ENCODE measurements at regions not wholly inside any gene's neighbourhood (a gene's known extent, or its start where the extent isn't known, plus 50 kb on each side); places are given as distances from the start of the nearest gene placed in this dataset.

DNA sequence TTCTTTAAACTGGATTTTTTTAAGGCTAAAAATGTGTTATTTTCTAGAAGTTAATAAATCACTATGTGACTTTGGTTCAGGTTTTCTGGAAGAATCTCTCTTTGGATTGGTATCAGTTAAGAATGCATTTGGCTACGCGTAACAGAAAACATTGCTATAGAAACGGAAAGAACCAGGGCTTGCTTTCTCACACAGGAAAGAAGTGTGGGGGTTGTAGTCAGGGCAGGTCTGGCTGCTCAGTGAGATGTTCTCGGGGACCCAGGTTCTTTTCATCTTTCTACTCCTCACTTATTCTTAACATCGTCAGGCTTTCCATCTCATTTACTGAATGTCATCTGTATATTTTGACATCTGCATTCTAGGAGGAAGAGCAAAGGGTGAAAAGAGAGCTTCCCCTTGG lies 191.4 kb downstream of the ZBTB18 start:
- Mint-ChIP-seq H3K9me3 (peaks cover 2% of the 10 kb centered on the region), H3K4me1 (peaks cover 22% of the 10 kb centered on the region), H3K27me3 (no peaks in the 10 kb centered on the region), H3K36me3 (ENCODE audit: low read depth) (no peaks in the 10 kb centered on the region), H3K4me3 (no peak overlapping the region), H3K27ac (peak overlapping the region; percentile 34)
- ChIA-PET POLR2A (no interaction called here), CTCF (interaction anchor here (1.0 to 1.8 kb wide), 2 partner anchors 11 to 887 kb away, joined by 3 to 6 read pairs; no protein-coding TSS in a partner anchor)
- DNase-seq, result no peak

DNA sequence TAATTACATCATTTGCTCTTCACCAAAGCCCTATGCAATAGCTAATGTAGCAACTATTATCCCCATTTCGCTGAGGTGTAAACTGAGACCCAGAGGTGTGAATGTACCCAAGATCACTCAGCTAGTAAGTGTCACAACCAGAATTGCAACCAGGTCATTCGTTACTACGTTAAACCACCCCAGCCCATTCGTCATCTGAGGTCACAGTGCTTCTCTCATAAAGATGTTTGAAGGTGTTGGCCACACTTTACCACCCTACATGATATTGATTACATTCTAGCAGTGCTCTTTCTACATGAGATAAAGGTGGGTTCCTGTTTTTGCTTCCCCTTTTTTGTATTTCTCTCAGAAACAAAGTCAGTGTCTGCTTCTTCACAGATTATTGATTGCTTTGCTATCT lies 195.3 kb downstream of the ZBTB18 start:
- no peak overlapping the region for H3K4me3 Mint-ChIP-seq
- H3K27me3 Mint-ChIP-seq, result no peaks in the 10 kb centered on the region
- ChIA-PET CTCF (interaction anchor here (0.5 kb wide), 1 partner anchor 922 kb away, joined by 5 read pairs; no protein-coding TSS in a partner anchor), POLR2A (no interaction called here)
- H3K9me3 Mint-ChIP-seq, result peaks cover 2% of the 10 kb centered on the region
- H3K36me3 Mint-ChIP-seq (ENCODE audit: low read depth), result no peaks in the 10 kb centered on the region
- H3K4me1 Mint-ChIP-seq, result peaks cover 8% of the 10 kb centered on the region
- DNase-seq, result no peak
- H3K27ac Mint-ChIP-seq, result no peak overlapping the region

DNA sequence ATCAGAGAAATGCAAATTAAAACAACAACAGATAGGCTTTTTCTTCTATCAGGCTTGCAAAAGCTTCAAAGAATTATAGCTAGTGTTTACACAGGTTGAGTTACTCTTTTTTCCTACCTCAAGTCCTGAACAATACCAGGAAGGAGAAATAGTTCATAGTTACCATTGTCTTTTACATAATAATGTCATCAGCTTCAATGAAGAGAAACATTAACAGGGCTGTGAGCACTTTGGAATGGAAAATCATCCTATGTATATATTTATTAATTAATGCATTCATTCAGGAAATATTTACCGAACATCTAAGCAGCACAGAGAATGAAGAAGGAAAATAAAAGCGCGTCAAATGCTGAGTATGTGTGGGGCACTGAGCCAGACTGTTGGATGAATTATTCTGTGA lies 197.3 kb downstream of the ZBTB18 start:
- ChIA-PET POLR2A (no interaction called here), CTCF (interaction anchor here (1.0 kb wide), 1 partner anchor 91 kb away, joined by 3 read pairs; no protein-coding TSS in a partner anchor)
- Mint-ChIP-seq H3K4me1 (no peaks in the 10 kb centered on the region), H3K27me3 (no peaks in the 10 kb centered on the region), H3K36me3 (ENCODE audit: low read depth) (no peaks in the 10 kb centered on the region), H3K4me3 (no peak overlapping the region), H3K27ac (no peak overlapping the region), H3K9me3 (peaks cover 2% of the 10 kb centered on the region)
- no peak for DNase-seq

DNA sequence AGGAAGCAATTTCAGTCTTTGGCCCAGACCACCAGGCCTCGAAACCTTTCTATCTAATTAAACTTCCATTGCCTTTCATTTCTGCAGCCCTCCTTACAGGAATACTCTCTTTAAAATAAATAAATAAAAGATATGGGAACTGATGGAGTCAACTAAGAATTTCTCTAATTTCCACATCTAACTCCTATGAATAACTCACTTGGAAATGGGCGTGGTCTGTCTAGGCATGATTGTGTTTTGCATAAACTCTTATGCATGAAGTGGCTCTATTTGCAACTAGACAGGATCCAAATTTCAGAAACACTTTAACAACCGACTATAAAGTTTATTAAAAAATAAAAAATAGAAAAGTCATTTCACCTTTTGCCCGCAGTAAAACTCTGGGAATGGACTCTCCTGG lies 199.5 kb downstream of the ADSS2 start:
- POLR2A ChIA-PET, result no interaction called here
- no peak overlapping the region for H3K27ac Mint-ChIP-seq

DNA sequence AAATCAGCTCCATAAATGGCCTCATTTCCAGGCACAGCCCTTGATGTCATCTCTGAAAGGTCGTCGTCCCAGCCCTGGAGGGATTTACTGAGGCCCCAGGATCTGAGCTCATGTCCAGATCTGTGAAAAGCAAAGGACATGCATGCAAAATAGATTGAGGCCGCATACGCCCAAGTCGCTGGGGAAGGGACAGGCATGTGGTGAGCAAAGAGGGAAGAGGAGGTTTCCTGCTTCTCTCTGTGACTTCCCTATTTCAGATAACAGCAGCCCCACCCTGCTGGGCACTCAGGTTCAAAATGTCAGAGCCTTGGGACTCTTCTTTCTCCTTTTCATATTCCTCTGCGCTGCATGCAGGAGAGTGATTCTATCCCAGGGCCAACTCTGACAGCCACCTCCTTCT lies 197.2 kb downstream of the ADSS2 start:
- DNase-seq, result no peak
- Mint-ChIP-seq H3K4me3 (no peak overlapping the region), H3K27ac (no peak overlapping the region), H3K9me3 (no peaks in the 10 kb centered on the region), H3K27me3 (no peaks in the 10 kb centered on the region), H3K36me3 (ENCODE audit: low read depth) (no peaks in the 10 kb centered on the region), H3K4me1 (peaks cover 7% of the 10 kb centered on the region)
- CTCF ChIA-PET, result interaction anchor here (0.6 to 2.0 kb wide), 2 partner anchors 11 to 571 kb away, joined by 5 to 6 read pairs; no protein-coding TSS in a partner anchor
- POLR2A ChIA-PET, result no interaction called here

More for the DNA sequence above, 199.5 kb downstream of the ADSS2 start:
- H3K36me3 Mint-ChIP-seq (ENCODE audit: low read depth), result no peaks in the 10 kb centered on the region
- CTCF ChIA-PET, result no interaction called here
- H3K27me3 Mint-ChIP-seq, result no peaks in the 10 kb centered on the region
- peaks cover 7% of the 10 kb centered on the region for H3K4me1 Mint-ChIP-seq
- DNase-seq, result no peak
- H3K4me3 Mint-ChIP-seq, result no peak overlapping the region
- H3K9me3 Mint-ChIP-seq, result no peaks in the 10 kb centered on the region

DNA sequence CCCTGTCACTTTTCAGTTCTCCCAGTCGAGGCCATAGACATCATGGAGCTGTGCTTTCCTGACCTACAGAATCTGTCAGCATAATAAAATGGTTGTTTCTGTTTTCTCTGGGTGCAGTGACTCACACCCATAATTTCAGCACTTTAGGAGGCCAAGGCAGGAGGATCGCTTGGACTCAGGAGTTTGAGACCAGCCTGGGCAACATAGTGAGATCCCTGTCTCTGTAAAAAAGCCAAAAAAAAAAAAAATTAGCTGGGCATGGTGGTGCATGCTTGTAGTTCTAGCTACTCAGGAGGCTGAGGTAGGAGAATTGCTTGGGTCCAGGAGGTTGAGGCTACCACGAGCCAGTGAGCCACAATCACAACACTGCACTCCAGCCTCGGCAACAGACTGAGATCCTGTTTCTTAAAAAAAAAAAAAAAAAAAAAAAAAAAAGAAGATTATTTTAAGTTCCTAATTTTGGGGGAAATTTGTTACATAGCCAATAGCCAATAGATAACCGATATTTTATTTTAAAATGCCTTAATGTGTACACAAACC lies 196.2 kb downstream of the ADSS2 start:
- Mint-ChIP-seq H3K27me3 (no peaks in the 10 kb centered on the region), H3K36me3 (ENCODE audit: low read depth) (no peaks in the 10 kb centered on the region), H3K27ac (no peak overlapping the region), H3K4me3 (no peak overlapping the region), H3K9me3 (no peaks in the 10 kb centered on the region), H3K4me1 (peaks cover 7% of the 10 kb centered on the region)
- POLR2A ChIA-PET, result no interaction called here
- CTCF ChIA-PET, result interaction anchor here (0.6 kb wide), 2 partner anchors 706 to 740 kb away, joined by 3 read pairs; no protein-coding TSS in a partner anchor
- no peak for DNase-seq

DNA sequence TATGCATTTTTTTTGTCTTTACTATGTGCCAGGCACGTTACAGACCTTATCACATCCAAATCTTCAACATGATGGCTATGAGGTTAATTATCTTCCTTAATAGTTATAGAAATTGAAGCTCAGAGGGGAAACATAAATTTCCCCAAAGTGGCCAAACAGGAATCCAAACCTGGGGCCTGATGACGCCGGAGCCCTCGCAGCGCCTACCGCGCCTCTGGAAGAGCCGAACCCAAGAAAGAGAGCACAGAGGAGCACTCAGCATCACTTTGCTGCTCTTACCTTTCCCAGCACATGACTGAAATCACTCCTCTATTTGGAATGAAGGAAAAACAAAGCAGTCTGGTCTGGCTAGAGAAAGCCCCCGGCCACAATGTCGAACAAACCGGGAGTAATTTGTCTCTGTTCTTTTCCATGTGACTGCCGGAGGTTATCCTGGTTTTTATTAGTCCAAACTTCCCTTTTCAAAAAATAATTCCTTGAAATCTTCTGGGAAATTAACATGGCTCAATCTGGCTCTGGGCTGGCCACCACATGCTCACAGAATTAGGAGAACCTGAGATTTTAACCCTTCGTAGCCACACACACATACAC lies 195.5 kb downstream of the ADSS2 start:
- Mint-ChIP-seq H3K9me3 (no peaks in the 10 kb centered on the region), H3K27ac (no peak overlapping the region), H3K4me3 (no peak overlapping the region), H3K27me3 (no peaks in the 10 kb centered on the region), H3K4me1 (peaks cover 7% of the 10 kb centered on the region), H3K36me3 (ENCODE audit: low read depth) (no peaks in the 10 kb centered on the region)
- DNase-seq, result no peak
- ChIA-PET CTCF (interaction anchor here (0.6 kb wide), 2 partner anchors 705 to 740 kb away, joined by 3 read pairs; no protein-coding TSS in a partner anchor), POLR2A (no interaction called here)

DNA sequence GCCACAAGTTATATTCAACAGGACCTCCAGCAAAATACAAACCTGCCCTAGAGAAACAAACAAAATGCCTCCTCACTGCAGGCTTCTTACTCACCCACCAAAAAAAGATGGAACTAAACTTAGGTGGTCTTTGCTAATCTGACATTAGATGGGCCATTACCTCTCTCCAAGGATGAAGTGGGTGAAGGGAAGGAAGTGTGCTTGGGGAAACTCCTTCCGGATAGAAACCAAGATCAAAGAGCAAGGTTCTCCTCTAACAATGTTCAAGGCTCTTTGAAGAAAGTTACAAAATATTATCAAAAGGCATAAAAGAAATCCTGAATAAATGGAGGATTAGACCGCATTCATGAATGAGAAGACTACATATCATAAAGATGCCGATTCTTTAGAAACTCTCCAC lies 187.5 kb downstream of the ADSS2 start:
- DNase-seq, result no peak
- Mint-ChIP-seq H3K36me3 (ENCODE audit: low read depth) (no peaks in the 10 kb centered on the region), H3K9me3 (no peaks in the 10 kb centered on the region), H3K27me3 (peaks cover 6% of the 10 kb centered on the region), H3K4me3 (no peak overlapping the region), H3K27ac (no peak overlapping the region), H3K4me1 (no peaks in the 10 kb centered on the region)
- ChIA-PET POLR2A (no interaction called here), CTCF (no interaction called here)

DNA sequence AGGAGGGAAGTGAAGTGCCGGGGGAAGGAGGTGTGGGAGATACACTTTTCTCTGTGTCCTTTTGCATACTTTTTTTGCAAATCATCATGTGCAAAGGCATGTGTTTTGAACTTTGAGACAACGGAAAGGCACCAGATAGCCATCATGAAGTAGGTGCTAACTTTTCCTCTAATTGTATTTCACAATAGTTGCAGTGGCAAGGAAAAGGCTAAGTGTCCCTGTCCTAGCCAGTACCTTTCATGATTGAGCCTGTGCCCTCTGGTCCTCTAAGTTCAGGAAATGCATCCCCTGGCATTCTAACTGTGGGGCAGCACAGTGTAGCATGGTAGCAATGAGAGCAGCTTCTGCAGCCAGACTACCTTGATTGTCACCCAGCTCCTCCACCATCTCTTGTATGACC lies 186.2 kb downstream of the ADSS2 start:
- H3K4me3 Mint-ChIP-seq, result no peak overlapping the region
- ChIA-PET POLR2A (no interaction called here), CTCF (no interaction called here)
- H3K27ac Mint-ChIP-seq, result no peak overlapping the region
- peaks cover 2% of the 10 kb centered on the region for H3K9me3 Mint-ChIP-seq
- no peaks in the 10 kb centered on the region for H3K36me3 Mint-ChIP-seq (ENCODE audit: low read depth)
- no peak for DNase-seq
- H3K27me3 Mint-ChIP-seq, result peaks cover 6% of the 10 kb centered on the region
- H3K4me1 Mint-ChIP-seq, result no peaks in the 10 kb centered on the region

DNA sequence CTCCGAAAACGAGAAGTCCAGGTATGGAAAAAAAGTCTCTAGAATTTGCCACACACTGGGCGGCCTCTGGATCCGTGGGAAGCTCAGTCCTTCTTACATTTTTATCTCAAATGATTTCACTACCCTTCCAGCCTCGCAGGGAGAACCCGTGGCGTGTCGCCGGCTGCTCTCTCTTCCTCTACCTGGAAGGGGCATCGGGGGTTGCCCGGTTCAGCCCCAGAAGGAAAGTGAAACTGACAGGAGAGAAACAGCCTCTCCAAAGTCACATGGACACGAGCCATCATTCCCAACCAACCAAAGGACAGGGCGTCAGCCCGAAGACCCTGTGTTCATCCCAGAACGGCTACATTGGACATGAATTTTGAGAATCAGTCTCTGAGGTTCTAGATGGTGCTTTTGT lies 182.5 kb downstream of the ADSS2 start:
- Mint-ChIP-seq H3K4me1 (peaks cover 12% of the 10 kb centered on the region), H3K36me3 (ENCODE audit: low read depth) (peaks cover 2% of the 10 kb centered on the region), H3K27ac (no peak overlapping the region), H3K4me3 (no peak overlapping the region), H3K27me3 (peaks cover 3% of the 10 kb centered on the region), H3K9me3 (peaks cover 5% of the 10 kb centered on the region)
- POLR2A ChIA-PET, result no interaction called here
- no peak for DNase-seq
- CTCF ChIA-PET, result no interaction called here

DNA sequence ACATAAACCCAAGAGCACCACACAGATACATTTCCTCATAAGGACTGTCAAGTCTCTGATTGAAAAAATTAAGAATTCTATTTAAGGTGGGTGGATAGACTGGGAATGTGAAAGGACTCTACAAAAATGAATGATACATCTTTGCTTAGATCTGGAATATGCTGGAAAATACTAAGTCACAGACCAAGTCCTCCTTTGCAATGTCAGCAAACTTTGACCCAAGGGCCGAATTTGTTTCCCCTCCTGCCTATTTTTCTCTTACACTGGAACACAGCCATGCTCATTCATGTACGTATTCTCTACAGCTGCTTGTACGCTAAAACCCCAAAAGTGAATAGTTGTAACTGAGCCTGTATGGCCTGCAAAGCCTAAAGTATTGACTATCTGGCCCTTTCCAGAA lies 180.7 kb downstream of the ADSS2 start:
- Mint-ChIP-seq H3K27ac (no peak overlapping the region), H3K27me3 (no peaks in the 10 kb centered on the region), H3K36me3 (ENCODE audit: low read depth) (peaks cover 2% of the 10 kb centered on the region), H3K9me3 (peaks cover 5% of the 10 kb centered on the region), H3K4me3 (no peak overlapping the region), H3K4me1 (peaks cover 14% of the 10 kb centered on the region)
- ChIA-PET POLR2A (no interaction called here), CTCF (interaction anchor here (1.5 kb wide), 1 partner anchor 927 kb away, joined by 5 read pairs; no protein-coding TSS in a partner anchor)
- DNase-seq, result no peak

DNA sequence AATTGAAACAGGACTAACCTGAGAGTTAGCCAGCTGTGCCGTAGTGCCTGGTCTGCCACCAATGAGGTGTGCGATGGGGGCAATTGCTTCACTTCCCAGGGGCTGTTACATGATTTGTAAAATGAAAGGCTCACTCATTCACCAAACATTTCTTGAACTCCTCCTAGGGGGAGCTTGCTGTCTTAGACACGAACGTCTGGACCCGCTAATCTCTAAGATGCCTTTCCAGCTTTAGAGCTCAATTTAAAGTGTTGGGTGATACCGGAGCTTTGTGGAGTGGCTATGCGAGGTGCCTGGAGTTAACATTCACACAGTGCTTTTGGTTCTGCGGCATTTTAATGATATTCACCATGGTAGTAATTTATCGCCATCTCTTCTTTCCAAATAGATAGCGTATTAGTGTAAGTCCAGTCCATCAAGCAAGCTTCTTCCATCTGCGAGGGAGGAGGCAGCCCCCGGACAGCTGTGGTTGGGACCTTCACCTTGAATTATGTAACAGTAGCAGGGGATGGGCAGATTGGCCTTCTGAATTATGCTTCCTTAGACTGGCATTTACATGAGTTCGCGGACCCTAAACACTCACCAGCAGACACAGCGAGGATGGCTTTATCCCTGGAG lies 179.9 kb downstream of the ADSS2 start:
- Mint-ChIP-seq H3K9me3 (peaks cover 5% of the 10 kb centered on the region), H3K27ac (no peak overlapping the region), H3K36me3 (ENCODE audit: low read depth) (peaks cover 2% of the 10 kb centered on the region), H3K4me1 (peaks cover 14% of the 10 kb centered on the region), H3K4me3 (no peak overlapping the region), H3K27me3 (no peaks in the 10 kb centered on the region)
- DNase-seq, result no peak
- ChIA-PET CTCF (interaction anchor here (1.5 kb wide), 1 partner anchor 928 kb away, joined by 5 read pairs; no protein-coding TSS in a partner anchor), POLR2A (no interaction called here)

DNA sequence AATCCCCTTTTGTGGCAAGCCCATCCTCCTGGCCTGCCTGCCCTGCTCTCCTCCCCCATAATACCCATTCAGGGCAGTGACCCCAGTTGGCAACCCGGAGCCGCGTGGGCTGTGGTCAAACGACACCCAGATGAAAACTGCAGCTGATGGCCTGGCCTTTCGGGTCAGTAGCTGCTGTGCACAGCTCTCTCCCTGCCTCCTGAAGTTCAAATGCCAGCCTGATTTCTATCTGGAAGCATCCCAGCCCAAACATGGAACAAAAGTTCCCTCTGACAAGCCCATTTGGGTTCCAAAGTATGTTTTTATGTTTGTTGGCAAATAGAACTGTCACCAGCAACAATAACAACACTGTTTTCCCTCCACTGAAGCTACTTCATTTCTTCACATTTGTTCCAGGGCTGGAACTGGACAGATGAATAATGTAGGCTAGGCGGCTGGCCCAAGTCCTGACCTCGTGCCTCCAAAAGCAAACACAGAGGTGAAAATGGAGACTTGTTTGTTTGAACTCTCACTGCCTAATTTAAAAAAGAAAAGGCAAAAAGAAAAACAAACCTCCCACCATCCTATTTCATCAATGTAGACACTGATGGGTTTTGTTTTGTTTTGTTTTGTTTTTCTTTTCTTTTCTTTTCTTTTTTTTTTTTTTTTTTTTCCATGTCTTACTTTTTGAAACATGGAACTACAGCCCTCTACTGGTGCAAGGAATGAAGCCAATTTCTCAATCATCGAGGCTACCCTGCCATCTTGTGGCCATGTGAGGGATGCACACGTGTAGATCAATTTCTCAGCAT lies 179.0 kb downstream of the ADSS2 start:
- peaks cover 5% of the 10 kb centered on the region for H3K9me3 Mint-ChIP-seq
- H3K4me1 Mint-ChIP-seq, result peaks cover 14% of the 10 kb centered on the region
- peaks cover 2% of the 10 kb centered on the region for H3K36me3 Mint-ChIP-seq (ENCODE audit: low read depth)
- POLR2A ChIA-PET, result no interaction called here
- DNase-seq, result peak; percentile 78
- peak overlapping the region; percentile 20 for H3K27ac Mint-ChIP-seq
- H3K27me3 Mint-ChIP-seq, result no peaks in the 10 kb centered on the region
- CTCF ChIA-PET, result interaction anchor here (0.8 to 1.5 kb wide), 2 partner anchors 29 to 929 kb away, joined by 3 to 5 read pairs; no protein-coding TSS in a partner anchor
- no peak overlapping the region for H3K4me3 Mint-ChIP-seq
